Sigmoid colon (tissue), 6 donors: ENCODE measurements at regions not wholly inside any gene's neighbourhood (a gene's known extent, or its start where the extent isn't known, plus 50 kb on each side); places are given as distances from the start of the nearest gene placed in this dataset.

Source experiments
- DNase-seq: peaks from one replicate; pipeline ENCODE4 v3.0.0-alpha.2; 2019
- H3K27ac ChIP-seq, 4 donors: fragments of 200-600 bp; sonication (generic); one replicate each; pipeline ENCODE4 v1.5.1; 2016 to 2019; ENCODE audit warnings: mild to moderate bottlenecking in 1 of 4
- H3K27me3 ChIP-seq, 3 donors: fragments of 200-600 bp; sonication (generic); one replicate each; pipeline ENCODE4 v1.5.1; 2019; ENCODE audit warnings: mild to moderate bottlenecking in 1 of 3
- H3K36me3 ChIP-seq, 4 donors: fragments of 200-600 bp; sonication (generic); one replicate each; pipeline ENCODE4 v1.5.1; 2016 to 2019
- H3K4me1 ChIP-seq, 4 donors: fragments of 200-600 bp; sonication (generic); one replicate each; pipeline ENCODE4 v1.5.1; 2017 to 2019
- H3K4me3 ChIP-seq, 4 donors: fragments of 200-600 bp; sonication (generic); one replicate each; pipeline ENCODE4 v1.5.1; 2017 to 2019; ENCODE audit warnings: mild to moderate bottlenecking in 2 of 4, moderate library complexity in 1 of 4
- H3K9me3 ChIP-seq, 4 donors: fragments of 200-600 bp in 3 of 4; sonication (generic) in 3 of 4; one replicate each; pipeline versions ENCODE4 v1.5.1 to v1.6.1; 2013 to 2019
- EP300 ChIP-seq, 4 donors: sonication (generic); formaldehyde crosslinking; IDR thresholded peaks; one replicate each; pipeline ENCODE4 v1.6.1; 2017; ENCODE audit warnings: antibody characterized with exemption in 4 of 4
- POLR2A ChIP-seq, 2 donors: fragments of 450-650 bp; IDR thresholded peaks; one replicate each; pipeline ENCODE4 v1.6.1; 2016; ENCODE audit warnings: antibody characterized with exemption in 2 of 2, mild to moderate bottlenecking in 2 of 2, moderate library complexity in 2 of 2
- POLR2AphosphoS5 ChIP-seq, 4 donors: sonication (generic); formaldehyde crosslinking; IDR thresholded peaks; one replicate each; pipeline ENCODE4 v1.6.1; 2017; ENCODE audit warnings: antibody characterized with exemption in 4 of 4
- WGBS, 2 donors: extraction: QIAGEN DNeasy Blood & Tissue Kit; methylation state at CpG; one replicate each; pipeline ENCODE4 v1.1.7; 2013; 5-methylcytosine and 5-hydroxymethylcytosine counted together
- intact Hi-C: fragments of 100-400 bp; cut with DNase I; formaldehyde crosslinking; loops from one replicate; pipeline ENCODE4 v1.15.1; 2023
- TF ChIP-seq, protein P1 (sequence below), 4 experiments: fragments of 450-650 bp in 3 of 4; fragments of 200-600 bp in 1 of 4; IDR thresholded peaks; one replicate each; pipeline ENCODE4 v1.5.1; 2016 to 2019; ENCODE audit warnings: antibody characterized with exemption in 4 of 4, mild to moderate bottlenecking in 3 of 4, moderate library complexity in 2 of 4
- donor health status: healthy with polysubstance abuse.
- donor health status: healthy.

DNA sequence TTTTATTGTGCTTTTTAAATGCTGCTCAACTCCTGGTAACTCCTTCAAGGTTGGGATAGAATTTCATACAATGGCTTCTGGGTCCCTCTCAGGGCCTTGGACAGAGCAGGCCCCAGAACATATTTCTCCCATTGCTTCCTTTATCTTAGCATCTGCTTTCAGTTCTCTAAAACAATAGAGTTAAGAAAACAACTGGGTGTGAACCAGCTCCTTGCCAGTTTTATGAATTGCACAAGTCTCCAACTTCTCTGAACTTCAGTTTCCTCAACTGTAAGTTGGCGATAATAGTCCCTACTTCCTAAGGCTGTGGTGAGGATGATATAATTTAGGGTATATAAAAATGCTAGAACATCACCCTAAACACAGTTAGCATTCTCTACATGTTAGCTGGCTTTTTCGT lies 77.0 kb upstream of the INHBA start:
- intact Hi-C loops, result no loop called here
- WGBS, 2 donors, result 28 to 62% methylated on average over 2 of the region's 2 CpGs
- Histone ChIP-seq H3K4me1 (no peaks in the 10 kb centered on the region), H3K27me3 (no peaks in the 10 kb centered on the region), H3K9me3 (no peaks in the 10 kb centered on the region), H3K27ac (no peak overlapping the region), H3K4me3 (no peak overlapping the region), H3K36me3 (no peaks in the 10 kb centered on the region)
- no peak for DNase-seq
- no peak for TF ChIP-seq EP300 (IDR thresholded peaks at IDR 0.05)
- no peak for TF ChIP-seq POLR2AphosphoS5 (IDR thresholded peaks at IDR 0.05)
- TF ChIP-seq, protein P1, sequence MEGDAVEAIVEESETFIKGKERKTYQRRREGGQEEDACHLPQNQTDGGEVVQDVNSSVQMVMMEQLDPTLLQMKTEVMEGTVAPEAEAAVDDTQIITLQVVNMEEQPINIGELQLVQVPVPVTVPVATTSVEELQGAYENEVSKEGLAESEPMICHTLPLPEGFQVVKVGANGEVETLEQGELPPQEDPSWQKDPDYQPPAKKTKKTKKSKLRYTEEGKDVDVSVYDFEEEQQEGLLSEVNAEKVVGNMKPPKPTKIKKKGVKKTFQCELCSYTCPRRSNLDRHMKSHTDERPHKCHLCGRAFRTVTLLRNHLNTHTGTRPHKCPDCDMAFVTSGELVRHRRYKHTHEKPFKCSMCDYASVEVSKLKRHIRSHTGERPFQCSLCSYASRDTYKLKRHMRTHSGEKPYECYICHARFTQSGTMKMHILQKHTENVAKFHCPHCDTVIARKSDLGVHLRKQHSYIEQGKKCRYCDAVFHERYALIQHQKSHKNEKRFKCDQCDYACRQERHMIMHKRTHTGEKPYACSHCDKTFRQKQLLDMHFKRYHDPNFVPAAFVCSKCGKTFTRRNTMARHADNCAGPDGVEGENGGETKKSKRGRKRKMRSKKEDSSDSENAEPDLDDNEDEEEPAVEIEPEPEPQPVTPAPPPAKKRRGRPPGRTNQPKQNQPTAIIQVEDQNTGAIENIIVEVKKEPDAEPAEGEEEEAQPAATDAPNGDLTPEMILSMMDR (IDR thresholded peaks at IDR 0.05), result no peak
- TF ChIP-seq POLR2A (IDR thresholded peaks at IDR 0.05), result no peak

DNA sequence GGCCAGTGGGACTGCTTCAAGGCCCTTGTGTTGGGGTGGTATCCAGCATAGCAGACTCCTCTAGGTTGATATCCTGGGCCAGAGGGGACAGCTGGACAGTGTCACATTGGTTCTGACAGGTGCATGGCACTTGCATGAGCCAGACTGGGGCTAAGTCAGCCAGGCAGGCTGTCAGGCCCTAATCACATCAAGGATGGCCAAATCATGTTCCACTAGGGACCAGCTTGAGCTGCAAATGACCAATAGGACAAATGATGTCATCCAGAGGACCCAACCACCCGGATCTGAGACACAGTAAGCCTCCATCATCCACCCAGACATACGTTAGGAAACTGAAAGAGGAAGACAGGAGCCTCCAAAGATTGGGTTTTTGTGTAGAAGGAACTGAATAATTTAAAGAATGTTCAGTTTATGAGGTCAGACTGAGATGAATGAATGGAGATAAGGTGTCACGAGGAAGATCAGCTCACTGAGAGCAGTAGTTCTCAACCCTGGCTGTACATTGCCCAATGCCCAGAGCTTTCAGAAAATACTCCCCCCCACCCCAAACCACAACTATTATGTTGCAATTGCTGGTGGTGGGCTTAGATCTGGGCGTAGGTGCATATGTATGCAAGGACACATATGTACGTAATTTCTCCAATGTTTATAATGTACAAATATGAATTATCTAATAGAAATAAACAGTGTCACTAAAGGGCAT lies 75.2 kb upstream of the INHBA start:
- DNase-seq, result no peak
- H3K9me3 ChIP-seq, result no peaks in the 10 kb centered on the region
- intact Hi-C loops, result no loop called here
- H3K27me3 ChIP-seq, result no peaks in the 10 kb centered on the region
- no peaks in the 10 kb centered on the region for H3K4me1 ChIP-seq
- H3K36me3 ChIP-seq, result no peaks in the 10 kb centered on the region
- TF ChIP-seq POLR2A (IDR thresholded peaks at IDR 0.05) (no peak), POLR2AphosphoS5 (IDR thresholded peaks at IDR 0.05) (no peak)
- TF ChIP-seq, protein P1 (IDR thresholded peaks at IDR 0.05), result no peak
- H3K27ac ChIP-seq, result no peak overlapping the region
- WGBS, 2 donors, result 78% methylated on average over 5 of the region's 5 CpGs
- no peak overlapping the region for H3K4me3 ChIP-seq

DNA sequence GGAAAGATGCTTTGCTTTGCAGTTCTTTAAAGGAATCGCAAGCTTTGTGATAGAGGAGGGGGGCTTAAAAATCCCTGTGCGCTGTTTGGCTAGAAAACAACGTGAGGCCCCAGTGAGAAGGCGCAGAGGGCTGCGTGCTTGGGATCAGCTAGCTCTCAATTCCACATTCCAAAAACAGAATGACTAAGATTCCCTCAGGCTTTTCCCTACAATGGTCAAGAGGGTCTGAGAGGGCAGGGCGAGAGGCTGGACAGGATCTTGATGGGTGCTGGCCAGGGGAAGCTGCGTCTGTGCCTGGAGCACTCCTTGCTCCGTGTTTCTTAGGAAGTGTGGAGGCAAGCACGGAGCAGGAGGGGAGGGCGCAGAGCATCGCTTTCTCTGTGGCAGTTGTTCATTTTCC lies 72.1 kb upstream of the INHBA start:
- intact Hi-C loops, result no loop called here
- no peak overlapping the region for H3K4me3 ChIP-seq
- TF ChIP-seq, protein P1 (IDR thresholded peaks at IDR 0.05), result no peak
- TF ChIP-seq POLR2AphosphoS5 (IDR thresholded peaks at IDR 0.05) (no peak), POLR2A (IDR thresholded peaks at IDR 0.05) (no peak), EP300 (IDR thresholded peaks at IDR 0.05) (no peak)
- no peaks in the 10 kb centered on the region for H3K27me3 ChIP-seq
- no peaks in the 10 kb centered on the region for H3K36me3 ChIP-seq
- no peak for DNase-seq
- no peaks in the 10 kb centered on the region for H3K4me1 ChIP-seq
- no peaks in the 10 kb centered on the region for H3K9me3 ChIP-seq
- 90 to 95% methylated on average over 11 of the region's 11 CpGs for WGBS, 2 donors
- H3K27ac ChIP-seq, result no peak overlapping the region

DNA sequence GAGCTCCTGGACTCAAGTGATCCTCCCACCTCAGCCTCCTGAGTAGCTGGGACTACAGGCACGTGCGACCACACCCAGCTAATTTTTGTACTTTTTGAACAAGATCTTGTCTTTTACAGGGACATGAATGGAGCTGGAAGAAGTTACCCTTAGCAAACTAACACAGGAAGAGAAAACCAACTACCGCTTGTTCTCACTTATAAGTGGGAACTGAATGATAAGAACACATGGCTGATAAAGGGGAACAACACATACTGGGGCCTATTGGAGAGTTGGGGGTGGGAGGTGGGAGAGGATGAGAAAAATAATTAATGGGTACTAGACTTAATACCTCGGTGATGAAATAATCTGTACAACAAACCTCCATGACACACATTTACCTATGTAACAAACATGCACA lies 70.9 kb upstream of the INHBA start:
- no peaks in the 10 kb centered on the region for H3K27me3 ChIP-seq
- no peaks in the 10 kb centered on the region for H3K36me3 ChIP-seq
- no peak overlapping the region for H3K27ac ChIP-seq
- H3K4me3 ChIP-seq, result no peak overlapping the region
- intact Hi-C loops, result no loop called here
- TF ChIP-seq POLR2A (IDR thresholded peaks at IDR 0.05) (no peak), POLR2AphosphoS5 (IDR thresholded peaks at IDR 0.05) (no peak), EP300 (IDR thresholded peaks at IDR 0.05) (no peak)
- TF ChIP-seq, protein P1 (IDR thresholded peaks at IDR 0.05), result no peak
- H3K9me3 ChIP-seq, result no peaks in the 10 kb centered on the region
- 81 to 85% methylated on average over 4 of the region's 4 CpGs for WGBS, 2 donors
- no peak for DNase-seq
- no peaks in the 10 kb centered on the region for H3K4me1 ChIP-seq

DNA sequence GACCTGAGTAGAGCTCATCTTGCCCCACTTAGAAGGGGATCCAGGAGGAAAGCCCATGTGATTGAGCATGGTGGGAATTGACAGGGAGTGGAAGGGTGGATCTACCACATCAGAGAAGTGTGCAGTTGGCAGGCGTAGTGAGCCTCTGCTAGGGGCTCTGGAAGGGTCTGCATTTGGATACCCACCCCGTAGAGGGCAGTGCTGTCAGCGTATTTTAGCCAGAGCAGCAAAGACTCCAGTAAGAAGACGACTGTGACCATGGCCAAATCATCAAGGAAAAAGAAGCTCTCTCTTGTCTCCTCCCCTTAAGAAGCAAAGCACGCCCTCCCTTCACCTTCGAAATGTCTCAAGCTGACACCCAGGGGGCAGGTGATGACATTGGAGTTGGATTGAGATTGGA lies 68.8 kb upstream of the INHBA start:
- Histone ChIP-seq H3K36me3 (no peaks in the 10 kb centered on the region), H3K27ac (no peak overlapping the region), H3K27me3 (no peaks in the 10 kb centered on the region), H3K9me3 (no peaks in the 10 kb centered on the region), H3K4me1 (no peaks in the 10 kb centered on the region), H3K4me3 (no peak overlapping the region)
- DNase-seq, result no peak
- intact Hi-C loops, result no loop called here
- TF ChIP-seq POLR2A (IDR thresholded peaks at IDR 0.05) (no peak), EP300 (IDR thresholded peaks at IDR 0.05) (no peak), POLR2AphosphoS5 (IDR thresholded peaks at IDR 0.05) (no peak)
- TF ChIP-seq, protein P1 (IDR thresholded peaks at IDR 0.05), result no peak
- 66 to 69% methylated on average over 6 of the region's 6 CpGs for WGBS, 2 donors
